A673 (cell line): ENCODE measurements at regions not wholly inside any gene's neighbourhood (a gene's known extent, or its start where the extent isn't known, plus 50 kb on each side); places are given as distances from the start of the nearest gene placed in this dataset.
A peak's percentile ranks its signal among the peaks of the same experiment; 100 is the strongest.
"Not testable (repeated sequence)": the region's sequence is repeated elsewhere in the genome, so short reads cannot be mapped to it uniquely, and the experiment has no call there.

Source experiments
- BruUV-seq: library from RNA; stranded (reverse); fragments of 400-500 nt; replicated peaks from 2 replicates; lab custom pipeline; 2021; lab: Mats Ljungman, UMichigan
- CTCF ChIA-PET: fragments of 300-600 bp; sonication (Branson Sonifier 250); formaldehyde crosslinking; loops from one replicate; lab custom pipeline; 2022; ENCODE audit warnings: antibody characterized with exemption; lab: Charles Lee
- POLR2A ChIA-PET: fragments of 300-600 bp; sonication (Branson Sonifier 250); formaldehyde crosslinking; loops from one replicate; lab custom pipeline; 2022; ENCODE audit warnings: antibody characterized with exemption; ENCODE audit not compliant: low non-redundant PET; lab: Charles Lee
- DNase-seq: peaks from one replicate; pipeline ENCODE4 v3.0.0-alpha.2; 2015; ENCODE audit warnings: low spot score
- H3K27ac ChIP-seq: fragments of 200-600 bp; sonication (generic); 2 replicates; pipeline ENCODE4 v1.5.1; 2016; ENCODE audit warnings: mixed run types, low read depth, mild to moderate bottlenecking, mixed read lengths, antibody characterized with exemption, low read length; ENCODE audit not compliant: poor library complexity, severe bottlenecking
- H3K27me3 ChIP-seq: fragments of 200-600 bp; sonication (generic); replicated peaks from 2 replicates; pipeline ENCODE4 v1.6.1; 2017; ENCODE audit warnings: mixed run types, low read depth, mild to moderate bottlenecking, mixed read lengths, antibody characterized with exemption, low read length; ENCODE audit not compliant: insufficient read depth, poor library complexity
- H3K36me3 ChIP-seq: fragments of 200-600 bp; sonication (generic); 2 replicates; pipeline ENCODE4 v1.6.1; 2016; ENCODE audit warnings: mixed run types, mild to moderate bottlenecking, mixed read lengths, antibody characterized with exemption, low read length; ENCODE audit not compliant: insufficient read depth, poor library complexity, severe bottlenecking
- H3K4me1 ChIP-seq: fragments of 200-600 bp; sonication (generic); 2 replicates; pipeline ENCODE4 v1.6.1; 2017; ENCODE audit warnings: mixed run types, mild to moderate bottlenecking, mixed read lengths, antibody characterized with exemption, low read length; ENCODE audit not compliant: insufficient read depth, poor library complexity, severe bottlenecking
- H3K4me3 ChIP-seq: fragments of 200-600 bp; sonication (generic); 2 replicates; pipeline ENCODE4 v1.5.1; 2016; ENCODE audit warnings: low read depth, mixed run types, mild to moderate bottlenecking, mixed read lengths, low read length; ENCODE audit not compliant: poor library complexity, severe bottlenecking
- H3K9me3 ChIP-seq: fragments of 200-600 bp; sonication (generic); 2 replicates; pipeline ENCODE4 v1.6.1; 2016; ENCODE audit warnings: mixed run types, low read depth, mild to moderate bottlenecking, mixed read lengths, antibody characterized with exemption, low read length; ENCODE audit not compliant: poor library complexity, severe bottlenecking
- EZH2 ChIP-seq: fragments of 200-600 bp; sonication (generic); IDR thresholded peaks from 2 replicates; pipeline ENCODE4 v1.6.1; 2017; ENCODE audit warnings: borderline replicate concordance, low read depth, mild to moderate bottlenecking, mixed read lengths, antibody characterized with exemption, low read length; ENCODE audit not compliant: poor library complexity, severe bottlenecking
- intact Hi-C: fragments of 100-400 bp; cut with micrococcal nuclease; formaldehyde crosslinking; loops from one replicate; pipeline ENCODE4 v1.10.0; 2022; ENCODE audit not compliant: unreplicated experiment
- TF ChIP-seq, protein P1 (sequence below): fragments of 300-800, 200-600 bp; sonication (generic); conservative IDR thresholded peaks from 2 replicates; pipeline ENCODE4 v1.5.1; 2017; ENCODE audit warnings: low read depth, mild to moderate bottlenecking, antibody characterized with exemption, low read length, moderate library complexity, mixed read lengths

DNA sequence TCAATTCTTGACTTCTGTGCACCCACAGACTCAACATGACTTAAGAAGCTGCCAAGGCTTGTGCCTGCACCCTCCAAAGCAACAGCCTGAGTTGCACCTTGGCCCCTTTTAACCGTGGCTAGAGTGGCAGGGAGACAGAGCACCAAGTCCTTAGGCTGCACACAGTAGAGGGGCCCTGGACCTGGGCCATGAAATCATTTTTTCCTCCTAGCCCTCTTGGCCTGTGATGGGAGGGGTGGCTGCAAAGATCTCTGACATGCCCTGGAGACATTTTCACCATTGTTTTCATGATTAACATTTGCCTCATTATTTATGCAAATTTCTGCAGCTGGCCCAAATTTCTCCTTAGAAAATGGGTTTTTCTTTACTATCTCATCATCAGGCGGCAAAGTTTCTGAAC lies 836.8 kb downstream of the ZPLD1 start:
- H3K4me1 ChIP-seq: no peaks in the 10 kb centered on the region
- no peaks in the 10 kb centered on the region for H3K36me3 ChIP-seq
- DNase-seq: no peak
- no TSS peak for BruUV-seq
- no peak overlapping the region for H3K27ac ChIP-seq
- no peak overlapping the region for H3K4me3 ChIP-seq
- peaks cover 18% of the 10 kb centered on the region for H3K9me3 ChIP-seq
- CTCF ChIA-PET: no interaction called here
- no peaks in the 10 kb centered on the region for H3K27me3 ChIP-seq
- POLR2A ChIA-PET: no interaction called here
- TF ChIP-seq, protein P1, sequence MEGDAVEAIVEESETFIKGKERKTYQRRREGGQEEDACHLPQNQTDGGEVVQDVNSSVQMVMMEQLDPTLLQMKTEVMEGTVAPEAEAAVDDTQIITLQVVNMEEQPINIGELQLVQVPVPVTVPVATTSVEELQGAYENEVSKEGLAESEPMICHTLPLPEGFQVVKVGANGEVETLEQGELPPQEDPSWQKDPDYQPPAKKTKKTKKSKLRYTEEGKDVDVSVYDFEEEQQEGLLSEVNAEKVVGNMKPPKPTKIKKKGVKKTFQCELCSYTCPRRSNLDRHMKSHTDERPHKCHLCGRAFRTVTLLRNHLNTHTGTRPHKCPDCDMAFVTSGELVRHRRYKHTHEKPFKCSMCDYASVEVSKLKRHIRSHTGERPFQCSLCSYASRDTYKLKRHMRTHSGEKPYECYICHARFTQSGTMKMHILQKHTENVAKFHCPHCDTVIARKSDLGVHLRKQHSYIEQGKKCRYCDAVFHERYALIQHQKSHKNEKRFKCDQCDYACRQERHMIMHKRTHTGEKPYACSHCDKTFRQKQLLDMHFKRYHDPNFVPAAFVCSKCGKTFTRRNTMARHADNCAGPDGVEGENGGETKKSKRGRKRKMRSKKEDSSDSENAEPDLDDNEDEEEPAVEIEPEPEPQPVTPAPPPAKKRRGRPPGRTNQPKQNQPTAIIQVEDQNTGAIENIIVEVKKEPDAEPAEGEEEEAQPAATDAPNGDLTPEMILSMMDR: no peak
- TF ChIP-seq EZH2: no peak
- intact Hi-C loops: no loop called here

DNA sequence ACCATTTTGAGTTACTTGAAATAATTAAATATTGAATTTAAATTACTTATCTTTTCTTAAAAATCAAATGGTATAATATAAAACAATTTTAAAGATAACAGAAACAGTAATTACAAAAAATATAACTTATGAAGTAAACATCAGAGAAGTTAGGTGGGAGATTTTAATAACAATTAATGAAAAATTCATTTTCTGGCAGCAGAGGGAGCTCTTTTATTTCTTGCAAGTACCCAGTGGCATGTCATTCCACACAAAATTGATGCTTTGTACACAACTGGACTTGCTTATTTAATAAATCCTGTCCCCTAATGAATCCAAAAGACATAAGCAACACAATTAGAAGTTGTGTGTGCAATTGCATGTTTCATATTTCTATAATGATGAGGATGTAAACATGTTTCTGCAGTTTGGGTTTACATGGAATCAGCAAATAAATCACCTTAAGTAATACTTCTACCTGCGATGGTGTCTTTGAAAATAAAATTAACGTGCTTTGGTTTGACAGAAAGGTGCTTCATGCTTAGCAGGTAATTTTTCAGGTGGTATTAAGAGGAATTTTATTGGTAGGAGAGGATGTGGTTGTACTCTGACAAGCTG lies 861.3 kb downstream of the ZPLD1 start:
- POLR2A ChIA-PET: no interaction called here
- TF ChIP-seq, protein P1: peak; percentile 67
- no peak for TF ChIP-seq EZH2
- H3K9me3 ChIP-seq: no peaks in the 10 kb centered on the region
- CTCF ChIA-PET: interaction anchor here (0.6 kb wide), 1 partner anchor 166 kb away, joined by 3 read pairs; no protein-coding TSS in a partner anchor
- no TSS peak for BruUV-seq
- peaks cover 45% of the 10 kb centered on the region for H3K4me1 ChIP-seq
- peak; percentile 79 for DNase-seq
- no peak overlapping the region for H3K4me3 ChIP-seq
- no peaks in the 10 kb centered on the region for H3K36me3 ChIP-seq
- intact Hi-C loops: loop anchor here (2.0 to 10.0 kb wide), 2 partner anchors 199 to 551 kb away; no protein-coding TSS in a partner anchor
- no peaks in the 10 kb centered on the region for H3K27me3 ChIP-seq
- no peak overlapping the region for H3K27ac ChIP-seq

DNA sequence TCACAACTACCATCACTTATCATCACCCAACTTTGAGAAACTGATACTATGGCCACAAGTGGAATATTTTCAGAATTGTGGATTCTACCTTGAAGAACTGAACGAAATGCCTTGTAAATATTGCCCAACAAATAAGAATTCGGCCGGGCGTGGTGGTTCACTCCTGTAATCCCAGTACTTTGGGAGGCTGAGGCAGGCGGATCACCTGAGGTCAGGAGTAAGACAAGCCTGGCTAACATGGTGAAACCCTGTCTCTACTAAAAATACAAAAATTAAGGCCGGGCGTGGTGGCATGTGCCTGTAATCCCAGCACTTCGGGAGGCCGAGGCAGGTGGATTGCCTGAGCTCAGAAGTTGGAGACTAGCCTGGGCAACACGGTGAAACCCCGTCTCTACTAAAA lies 862.7 kb downstream of the ZPLD1 start:
- H3K27me3 ChIP-seq, H3K36me3 ChIP-seq, H3K27ac ChIP-seq, H3K9me3 ChIP-seq, CTCF ChIA-PET, BruUV-seq, POLR2A ChIA-PET, H3K4me3 ChIP-seq, DNase-seq: not testable (repeated sequence)
- peaks cover 31% of the 10 kb centered on the region for H3K4me1 ChIP-seq
- intact Hi-C loops: loop anchor here (2.0 to 10.0 kb wide), 2 partner anchors 197 to 553 kb away; no protein-coding TSS in a partner anchor

DNA sequence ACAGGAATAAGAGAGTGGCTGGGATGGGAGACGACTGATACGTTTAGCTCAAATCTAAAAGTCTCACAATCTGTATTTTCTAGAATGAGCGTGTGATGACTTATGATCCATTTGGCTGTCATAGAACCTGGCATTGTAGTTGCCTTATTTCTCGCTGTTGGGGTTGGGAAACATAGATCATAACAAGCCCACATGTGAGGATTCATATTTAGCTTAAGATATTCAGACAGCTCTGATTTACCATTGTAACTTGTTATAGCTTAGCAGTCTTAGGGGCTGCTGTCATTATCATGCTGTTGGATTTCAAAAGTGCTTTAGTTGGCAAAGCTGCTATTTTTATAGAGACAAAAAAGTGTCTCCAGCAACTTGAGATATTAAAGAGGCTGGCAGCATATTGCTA lies 871.3 kb downstream of the ZPLD1 start:
- no peaks in the 10 kb centered on the region for H3K27me3 ChIP-seq
- intact Hi-C loops: no loop called here
- H3K27ac ChIP-seq: no peak overlapping the region
- TF ChIP-seq EZH2: no peak
- TF ChIP-seq, protein P1: no peak
- H3K36me3 ChIP-seq: no peaks in the 10 kb centered on the region
- no peaks in the 10 kb centered on the region for H3K9me3 ChIP-seq
- ChIA-PET CTCF (no interaction called here), POLR2A (no interaction called here)
- DNase-seq: no peak
- no peak overlapping the region for H3K4me3 ChIP-seq
- no TSS peak for BruUV-seq
- no peaks in the 10 kb centered on the region for H3K4me1 ChIP-seq
